NCI-H526 (cell line): ENCODE measurements at regions not wholly inside any gene's neighbourhood (a gene's known extent, or its start where the extent isn't known, plus 50 kb on each side); places are given as distances from the start of the nearest gene placed in this dataset.
"Not testable (repeated sequence)": the region's sequence is repeated elsewhere in the genome, so short reads cannot be mapped to it uniquely, and the experiment has no call there.

Source experiments
- DNase-seq, 2 experiments: peaks; one replicate each; lab custom pipeline; 2025; lab: John Stamatoyannopoulos, UW

DNA sequence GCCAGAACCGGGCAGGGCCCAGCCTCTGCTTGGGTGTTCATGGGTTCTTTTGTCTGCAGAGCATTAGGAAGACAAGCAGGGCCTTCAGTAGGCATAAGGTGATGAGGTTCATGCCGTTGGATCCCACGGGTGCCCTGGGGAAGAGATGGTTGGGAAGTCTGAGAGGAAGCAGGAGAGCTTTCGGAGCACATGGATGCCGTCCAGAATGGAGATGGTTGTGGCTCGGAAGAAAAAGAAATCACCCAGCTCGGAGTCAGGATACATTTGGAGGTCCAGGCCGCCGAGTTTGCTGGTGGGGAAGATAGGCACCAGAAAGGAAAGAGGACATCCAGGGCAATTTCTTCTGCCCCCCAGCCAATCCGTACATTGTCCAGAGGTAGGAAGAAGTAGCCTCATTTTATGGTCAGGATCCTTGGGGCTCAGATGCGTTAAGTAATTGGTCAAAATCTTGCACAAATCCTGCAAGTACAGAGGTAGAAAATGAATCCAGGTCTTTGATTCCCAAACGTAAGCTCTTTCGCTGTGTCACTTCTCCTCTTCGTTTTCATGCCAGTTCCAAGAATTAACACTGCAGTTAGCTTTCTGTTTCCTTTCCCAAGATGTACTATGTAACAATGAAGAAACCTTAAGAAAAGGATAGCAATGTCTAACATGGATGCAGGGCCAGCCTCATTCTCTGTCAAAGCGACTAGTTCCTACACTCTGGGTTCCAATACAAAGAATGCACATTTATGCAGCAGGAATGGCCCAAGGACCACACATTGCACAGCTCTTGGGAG lies 147.8 kb upstream of the KLF6 start:
- no peak for DNase-seq

DNA sequence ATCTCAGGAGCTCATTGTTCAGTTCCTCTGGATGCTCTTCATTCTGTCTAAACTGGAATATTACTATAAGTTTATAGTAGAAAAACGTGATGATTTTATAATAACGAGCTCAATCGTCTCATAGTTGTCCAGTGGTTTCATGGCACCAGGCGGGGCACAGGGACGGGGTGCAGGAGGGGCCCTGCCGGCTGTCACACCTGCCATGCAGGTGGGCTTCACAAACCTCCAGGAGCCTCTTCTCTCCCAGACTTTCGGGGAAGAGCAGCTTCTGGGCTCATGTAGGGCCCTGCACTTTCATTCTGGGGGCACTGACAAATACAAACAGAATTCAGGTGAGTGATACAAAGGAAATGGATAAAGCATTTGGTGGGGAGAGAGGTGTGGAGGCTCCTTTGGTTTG lies 146.9 kb upstream of the KLF6 start:
- DNase-seq = no peak

DNA sequence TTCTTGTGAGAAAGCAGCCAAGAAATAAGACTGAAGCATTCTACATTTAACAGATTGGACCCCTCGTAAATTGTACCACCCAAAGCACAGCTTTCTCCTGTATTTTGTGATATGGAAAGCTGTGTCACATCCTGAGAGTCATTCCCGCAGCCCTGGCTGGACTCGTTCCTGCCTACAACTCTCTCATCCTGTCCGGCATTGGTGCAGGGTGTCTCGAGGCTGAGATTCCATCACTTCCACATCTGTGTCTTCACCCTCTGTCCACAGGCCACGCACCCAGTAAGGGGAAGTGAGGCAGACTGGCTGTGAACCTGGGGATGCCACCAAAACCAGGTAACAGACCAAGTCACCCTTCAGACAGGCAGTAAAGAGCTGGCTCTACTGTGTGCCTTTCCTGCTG lies 146.2 kb upstream of the KLF6 start:
- DNase-seq = no peak

DNA sequence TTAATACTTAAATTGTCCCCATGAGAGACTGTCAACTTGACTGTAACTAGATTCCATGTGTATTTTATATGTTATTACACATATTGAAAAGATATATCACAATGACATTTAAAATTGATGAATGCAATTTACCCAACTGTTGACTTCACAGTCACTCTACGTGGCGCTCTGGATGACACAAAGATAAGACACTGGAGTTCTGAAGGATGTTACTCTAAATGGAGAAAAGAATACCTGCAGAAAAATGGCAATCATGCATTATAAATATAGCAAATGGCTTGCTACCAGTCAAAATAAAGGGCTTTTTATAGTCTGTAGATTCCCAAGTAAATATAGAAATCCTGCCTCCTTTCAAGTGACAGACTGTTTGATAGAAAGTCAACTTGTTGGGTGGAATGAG lies 143.6 kb upstream of the KLF6 start:
- no peak for DNase-seq

DNA sequence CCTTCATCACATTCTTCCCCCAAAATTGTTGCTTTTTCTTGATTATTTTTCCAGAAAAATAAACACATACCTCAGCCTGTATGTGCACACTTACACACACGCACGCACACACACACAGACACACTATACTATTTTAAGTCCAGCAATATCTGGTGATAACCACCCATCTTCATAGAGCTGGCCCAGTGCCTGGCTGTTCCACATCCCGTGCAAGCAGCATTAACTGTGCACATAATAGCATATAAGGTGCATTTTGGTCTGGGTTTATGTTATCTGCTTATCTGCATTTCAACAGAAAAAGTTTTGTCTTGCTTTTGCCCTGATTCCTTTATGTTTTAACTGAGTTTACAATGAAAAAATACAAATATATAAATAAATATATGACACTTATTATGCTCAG lies 143.1 kb upstream of the KLF6 start:
- no peak for DNase-seq

DNA sequence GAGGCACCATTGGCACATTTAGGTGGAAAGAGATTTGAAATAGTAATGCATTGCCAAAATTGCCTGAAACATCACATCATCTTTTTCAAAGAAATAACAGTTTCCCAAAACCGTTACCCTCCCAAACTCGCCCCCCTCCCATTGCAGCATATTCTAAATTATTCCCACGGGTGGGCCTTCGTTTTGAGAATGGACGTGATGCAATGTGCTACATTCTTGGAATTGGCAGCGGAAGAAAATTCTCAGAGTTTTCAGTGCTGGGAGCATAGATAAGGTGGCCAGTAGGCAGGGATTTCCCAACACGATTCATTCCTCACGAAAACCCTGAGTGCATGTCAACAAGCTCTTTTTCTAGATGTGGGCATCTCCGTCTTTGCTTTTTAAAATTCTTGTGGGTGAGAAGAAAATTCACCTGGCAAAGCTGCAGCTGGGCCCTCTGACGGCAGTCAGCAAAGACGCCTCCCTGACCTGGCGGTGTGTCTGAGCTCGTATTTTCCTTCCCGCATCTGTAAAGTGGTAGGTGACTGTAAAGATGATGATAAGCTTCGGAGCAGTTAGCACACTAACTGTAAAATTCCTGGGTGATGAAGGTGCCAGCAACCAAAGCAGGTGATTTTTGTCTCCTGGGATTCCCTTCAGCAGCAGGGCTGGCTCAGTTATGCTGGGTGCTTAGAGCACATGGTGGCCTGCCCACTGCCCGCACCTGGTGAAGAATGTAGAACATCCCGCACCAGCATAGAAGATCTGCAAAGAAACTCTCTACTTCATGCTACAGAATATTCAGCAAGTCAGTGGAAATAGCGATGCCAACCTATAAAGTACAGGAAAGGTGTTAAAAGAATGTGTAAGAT lies 141.9 kb upstream of the KLF6 start:
- DNase-seq = peak in 1 of 2 experiments; percentile 6

DNA sequence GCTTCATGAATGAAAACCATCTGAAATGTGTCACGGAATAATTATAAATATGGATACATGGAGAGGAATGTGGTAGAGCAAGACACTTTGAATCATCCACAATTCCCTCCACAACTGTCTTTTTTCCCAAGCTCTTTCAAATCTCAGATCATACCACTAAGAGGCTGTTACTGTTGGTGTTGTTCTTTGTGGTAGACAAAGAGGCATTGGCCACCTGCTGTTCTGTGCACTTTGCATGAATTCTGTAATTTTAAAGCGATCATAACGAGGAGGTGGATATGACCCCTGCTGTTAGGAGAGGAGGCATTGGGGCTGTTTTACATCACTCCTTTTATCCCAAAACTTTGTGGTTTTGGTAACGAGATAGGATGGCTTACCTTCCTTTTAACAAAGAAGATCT lies 141.2 kb upstream of the KLF6 start:
- no peak for DNase-seq

DNA sequence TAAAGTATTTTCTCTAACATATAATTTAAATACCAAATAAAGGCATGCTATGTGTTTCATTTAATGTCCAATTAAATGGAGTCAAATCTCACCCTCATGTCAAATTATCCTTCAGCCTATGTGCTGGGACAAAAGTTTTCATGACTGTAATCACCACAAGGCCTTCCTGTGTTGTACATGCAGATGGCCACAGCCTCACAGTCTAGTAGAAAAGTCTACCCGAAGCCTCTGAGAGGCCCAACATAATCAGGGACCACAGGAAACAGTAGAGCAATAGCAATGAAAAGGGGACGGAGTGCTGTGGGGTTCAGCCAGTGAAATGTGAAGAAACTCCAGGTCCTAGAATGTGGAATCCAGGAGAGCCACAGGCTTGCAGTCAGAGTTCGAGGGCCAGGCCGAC lies 140.2 kb upstream of the KLF6 start:
- DNase-seq = no peak

DNA sequence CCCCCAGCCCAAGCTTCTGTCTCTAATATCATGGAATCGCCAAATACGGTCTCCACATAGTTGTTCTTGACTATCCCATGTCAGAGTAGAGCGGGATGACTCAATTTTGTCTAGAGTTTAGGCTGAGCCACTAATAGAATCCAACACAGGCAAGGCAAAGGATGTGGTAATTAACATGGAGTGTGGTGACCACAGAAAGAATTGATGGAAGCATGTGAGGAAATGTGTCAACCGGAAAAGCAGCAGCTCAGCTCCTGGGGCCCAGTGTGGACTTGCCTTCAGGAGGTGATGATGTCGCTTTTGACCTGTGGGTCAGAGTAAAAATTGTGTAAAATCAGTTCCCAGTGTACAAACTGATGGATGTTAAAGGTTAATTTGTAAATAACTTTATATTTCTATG lies 139.3 kb upstream of the KLF6 start:
- no peak for DNase-seq

DNA sequence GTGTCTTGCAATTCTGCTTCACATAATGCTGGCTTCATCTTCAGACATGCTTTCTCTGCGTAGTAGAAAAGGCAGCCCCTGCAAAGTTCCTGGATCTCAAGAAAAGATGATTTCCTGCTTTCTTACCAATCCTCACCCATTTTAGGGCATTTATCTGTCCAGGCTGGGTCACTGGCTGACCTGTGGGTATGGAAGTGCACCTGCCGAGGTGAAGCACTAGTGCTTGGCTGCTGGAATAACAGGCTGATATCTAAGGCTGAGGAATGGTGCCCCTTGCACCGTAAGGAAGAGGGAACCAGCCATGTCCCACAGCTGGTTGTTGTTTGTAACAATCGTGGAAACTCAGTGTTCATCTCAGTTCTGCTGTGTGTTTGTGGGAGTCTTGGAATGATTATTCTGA lies 138.0 kb upstream of the KLF6 start:
- DNase-seq = no peak

DNA sequence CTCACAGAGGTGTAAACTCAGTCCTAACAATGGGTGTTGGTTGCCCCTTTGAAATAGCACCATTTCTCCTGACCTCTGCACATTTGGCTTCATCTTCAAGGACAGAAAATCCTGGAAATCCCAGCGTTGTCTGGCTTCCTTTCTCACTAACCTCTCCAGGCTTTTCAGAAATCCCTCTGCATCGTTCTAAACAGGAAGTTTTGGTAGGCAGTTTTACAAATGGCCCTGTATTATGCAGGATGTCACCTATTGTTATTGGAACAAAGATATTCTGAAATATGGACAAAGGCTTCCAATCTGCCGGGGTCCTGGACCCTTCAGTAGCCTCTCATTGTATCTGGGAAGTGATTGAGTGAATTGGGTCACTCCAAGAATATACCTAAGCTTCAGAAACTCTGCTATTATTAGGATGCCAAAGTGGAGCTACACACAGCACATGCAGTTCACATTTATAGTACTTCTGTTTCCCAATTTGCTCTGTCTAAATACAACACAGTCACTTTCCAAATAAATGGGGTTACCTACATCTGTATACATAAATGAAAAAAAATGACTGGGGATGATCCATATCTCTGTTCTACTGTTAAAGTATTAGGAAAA lies 134.8 kb upstream of the KLF6 start:
- no peak for DNase-seq

DNA sequence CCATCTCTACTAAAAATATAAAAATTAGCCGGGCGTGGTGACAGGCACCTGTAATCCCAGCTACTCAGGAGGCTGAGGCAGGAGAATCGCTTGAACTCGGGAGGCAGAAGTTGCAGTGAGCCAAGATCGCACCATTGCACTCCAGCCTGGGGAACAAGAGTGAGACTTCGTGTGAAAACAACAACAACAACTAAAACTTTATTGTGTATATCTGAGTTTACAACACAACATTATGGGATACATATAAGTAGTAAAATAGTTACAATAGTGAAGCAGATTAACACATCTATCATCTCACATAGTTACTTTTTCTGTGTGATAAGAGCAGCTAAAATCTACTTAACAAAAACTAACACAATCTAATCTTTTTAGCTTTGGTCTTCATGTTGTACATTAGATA lies 132.4 kb upstream of the KLF6 start:
- DNase-seq = not testable (repeated sequence)

DNA sequence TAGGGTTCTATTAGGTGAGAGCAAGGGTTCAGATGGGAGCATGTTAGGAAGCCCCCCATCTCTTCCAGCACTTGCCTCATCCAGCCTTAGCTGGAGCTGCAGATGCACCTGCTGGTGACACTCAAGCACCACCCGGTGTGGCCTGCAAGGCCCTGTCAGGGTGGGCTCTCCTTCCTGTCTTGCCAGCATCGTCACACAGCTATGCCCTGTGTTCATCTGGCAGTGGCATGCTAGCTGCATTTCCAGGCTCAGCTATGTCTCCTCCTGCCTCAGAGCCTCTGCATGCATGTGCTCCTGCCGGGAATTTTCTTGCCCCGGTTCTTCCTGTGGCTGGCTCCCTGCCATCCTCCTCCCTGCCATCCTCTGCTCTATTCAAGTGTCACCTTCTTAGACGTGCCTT lies 129.7 kb upstream of the KLF6 start:
- DNase-seq = no peak

DNA sequence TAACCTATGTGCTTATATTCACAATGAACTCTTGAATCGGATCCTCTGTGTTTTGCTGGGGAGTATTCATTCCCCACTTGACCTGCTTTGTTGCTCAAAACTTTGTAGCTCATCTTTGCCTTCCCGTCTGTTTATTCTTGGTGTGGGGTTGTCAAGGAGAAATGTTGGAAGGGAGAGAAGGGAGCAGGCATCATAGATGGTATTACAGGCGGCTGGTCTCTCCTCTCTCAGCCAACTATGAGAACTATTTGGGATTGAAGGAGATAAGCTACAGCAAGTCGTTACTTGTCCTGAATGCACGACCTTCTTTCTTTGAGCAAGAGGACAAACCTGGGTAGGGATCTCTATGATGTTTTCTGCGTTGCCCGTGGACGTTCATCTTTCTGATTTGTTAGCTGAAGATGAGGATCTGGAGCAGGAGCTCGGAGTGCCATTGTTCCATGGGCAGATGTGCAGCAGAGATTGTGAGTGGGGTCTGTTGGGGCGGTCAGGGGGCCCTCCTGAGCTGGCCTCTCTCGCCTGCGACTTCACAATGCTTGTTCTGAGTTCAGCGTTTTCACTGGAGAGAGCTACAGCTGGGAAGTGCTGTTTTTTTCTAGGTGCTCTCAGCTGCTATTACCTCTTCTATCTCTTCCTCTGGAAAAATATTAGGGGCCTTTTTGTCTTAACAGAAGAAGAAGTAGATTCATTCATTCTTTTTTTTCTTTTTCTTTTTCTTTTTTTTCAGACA lies 126.9 kb upstream of the KLF6 start:
- no peak for DNase-seq

DNA sequence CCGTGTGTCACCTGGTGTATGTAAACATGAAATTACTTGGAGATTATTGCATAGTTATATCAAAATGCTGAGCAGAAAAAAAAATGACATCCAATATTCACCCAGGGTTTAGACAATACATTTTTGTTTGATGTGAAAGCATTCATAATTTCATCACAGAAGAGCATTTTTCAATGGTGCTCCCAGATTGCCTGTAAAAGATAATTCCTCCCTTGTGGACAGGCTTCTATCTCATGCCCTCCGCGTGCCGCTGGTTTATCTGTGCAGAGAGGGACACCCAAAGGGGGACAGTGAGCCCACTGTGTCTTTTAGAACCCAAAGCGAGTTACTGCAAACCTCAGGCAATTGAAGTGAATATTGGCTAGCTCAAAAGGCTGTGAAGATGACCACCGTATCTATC lies 126.2 kb upstream of the KLF6 start:
- DNase-seq = no peak

DNA sequence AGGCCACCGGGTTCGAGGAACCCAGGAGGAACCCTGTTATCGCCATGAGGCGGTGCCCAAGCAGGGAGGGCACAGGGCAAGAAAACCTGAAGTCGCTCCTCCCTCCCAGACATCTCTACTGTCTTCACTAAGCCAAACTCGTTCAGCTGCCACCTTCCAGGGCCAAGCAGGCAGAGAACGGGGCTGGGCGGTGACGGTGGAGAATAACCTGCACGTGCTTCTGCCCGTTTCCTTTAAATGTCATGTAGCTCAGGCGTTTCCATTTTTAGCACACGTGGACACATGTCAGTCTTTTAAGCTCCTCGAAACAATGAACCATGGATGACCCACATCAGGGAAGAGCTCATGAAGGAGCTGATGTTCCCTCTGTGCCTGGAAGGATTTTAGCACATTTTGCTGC lies 124.3 kb upstream of the KLF6 start:
- no peak for DNase-seq

DNA sequence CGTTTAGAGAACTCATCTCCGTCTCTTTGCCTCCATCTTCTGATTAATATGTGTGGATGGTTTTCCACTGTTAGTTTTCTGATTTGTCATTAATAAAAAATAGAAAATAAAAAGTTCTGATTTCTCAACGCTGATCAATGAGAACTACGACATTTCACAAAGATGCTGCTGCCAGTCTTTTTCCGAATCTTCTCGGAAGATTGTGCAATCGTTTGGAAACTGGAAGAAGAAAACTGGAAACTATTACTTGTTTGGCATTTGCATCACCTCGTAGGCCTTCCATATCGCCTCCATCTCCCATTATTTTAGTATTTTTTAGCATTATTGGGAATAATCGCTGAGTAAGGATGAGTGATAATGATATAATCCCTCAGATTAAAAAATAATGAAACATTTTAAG lies 123.2 kb upstream of the KLF6 start:
- DNase-seq = no peak

DNA sequence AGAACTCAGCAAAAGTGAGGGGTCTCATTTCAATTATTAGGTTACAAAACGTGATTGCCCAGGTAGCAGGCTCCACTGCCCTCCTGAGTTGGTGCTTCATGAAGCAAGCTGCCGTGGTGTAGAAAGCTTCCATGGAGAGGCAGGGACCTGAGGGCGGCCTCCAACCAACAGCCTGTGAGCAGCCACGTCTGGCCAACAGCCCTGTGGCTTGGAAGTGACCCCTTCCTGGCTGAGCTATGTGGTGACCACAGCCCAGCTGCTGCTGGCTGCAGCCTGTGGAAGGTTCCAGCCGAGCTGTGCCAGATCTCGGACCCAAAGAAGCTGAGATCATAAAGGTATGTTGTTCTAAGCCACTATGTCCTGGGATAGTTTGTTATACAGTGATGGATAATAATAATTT lies 122.5 kb upstream of the KLF6 start:
- DNase-seq = no peak

DNA sequence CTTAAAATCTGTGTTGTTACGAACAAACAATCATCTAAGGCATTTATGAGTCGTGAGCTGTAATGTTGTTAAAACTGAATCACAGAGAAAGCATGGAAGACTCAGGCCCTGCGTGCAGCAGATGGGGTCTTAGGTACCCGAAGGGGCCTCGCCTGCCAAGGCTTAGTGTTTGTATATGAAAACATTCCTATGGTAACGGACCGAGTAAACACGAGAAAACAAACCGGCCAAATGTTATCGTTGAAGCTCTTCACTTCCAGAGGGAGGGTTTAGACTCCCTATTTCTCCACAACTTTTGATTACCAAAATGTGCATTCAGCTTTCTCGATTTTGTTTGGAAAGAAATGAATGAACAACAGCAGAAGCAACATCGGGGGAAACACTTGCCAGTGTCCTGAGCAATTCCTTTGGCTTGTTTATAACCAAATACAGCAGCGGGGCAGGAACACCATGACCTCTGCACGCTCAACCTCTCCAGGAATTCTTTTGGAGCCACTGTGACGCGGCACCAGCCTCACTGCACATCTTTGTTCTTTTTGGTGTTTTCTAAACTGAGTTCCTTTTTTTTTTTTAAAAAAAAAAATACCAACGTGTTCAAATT lies 121.6 kb upstream of the KLF6 start:
- DNase-seq = peak; percentile 70 to 79

DNA sequence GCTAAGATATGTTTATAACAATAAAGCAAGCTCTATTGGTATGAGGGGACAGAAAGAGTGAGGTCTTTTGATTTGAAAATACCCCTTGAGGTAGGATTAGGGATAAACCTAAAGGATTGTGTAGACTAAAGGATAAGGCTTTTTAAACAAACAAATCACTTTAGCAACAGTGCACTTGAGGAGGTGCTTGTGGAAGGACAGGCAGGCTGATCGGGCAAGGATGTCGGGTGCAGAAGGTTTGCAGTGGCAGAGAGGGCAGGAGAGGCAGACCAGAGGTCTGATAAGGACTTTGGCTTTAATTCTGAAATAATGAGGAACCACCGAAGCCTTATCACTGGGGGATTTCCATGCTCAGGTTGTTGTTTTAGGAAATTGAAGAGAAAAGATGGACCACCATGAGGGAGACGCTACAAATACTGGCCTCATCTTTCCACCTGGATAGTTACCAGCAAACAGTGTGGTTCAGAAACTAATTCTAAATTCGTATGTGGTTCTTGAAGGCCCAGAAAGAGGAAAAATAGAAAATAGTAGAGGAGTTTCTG lies 119.5 kb upstream of the KLF6 start:
- DNase-seq = no peak

DNA sequence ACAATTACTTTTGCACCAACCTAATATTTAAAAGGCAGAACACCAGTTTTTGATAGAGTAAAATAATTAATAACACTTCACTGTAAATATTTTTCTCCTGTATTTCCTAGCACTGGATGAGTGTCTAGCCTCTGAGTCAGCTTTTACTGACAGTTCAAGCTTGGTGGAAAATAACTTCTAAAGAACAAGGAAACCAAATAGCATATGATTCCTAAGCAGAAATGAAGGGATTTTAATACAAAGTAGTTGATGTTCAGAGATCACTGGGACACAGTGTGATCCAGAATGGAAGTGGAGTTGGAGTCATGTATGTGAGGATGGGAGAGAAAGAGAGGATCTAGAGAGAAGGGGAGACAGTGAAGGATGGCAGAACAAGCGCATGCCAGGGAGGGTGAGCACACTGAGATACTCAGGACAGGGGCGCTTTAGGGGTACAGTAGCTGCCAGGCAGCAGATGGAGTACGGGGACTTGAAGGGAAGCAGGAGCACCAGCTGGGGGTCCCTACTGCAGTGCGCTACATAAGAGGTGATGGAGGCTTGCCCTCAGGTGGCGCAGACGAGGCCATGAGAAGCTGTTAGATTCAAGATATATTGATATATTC lies 117.9 kb upstream of the KLF6 start:
- no peak for DNase-seq
